Keratinocyte (primary cell): ENCODE measurements at regions not wholly inside any gene's neighbourhood (a gene's known extent, or its start where the extent isn't known, plus 50 kb on each side); places are given as distances from the start of the nearest gene placed in this dataset.

Source experiments
- EZH2 ChIP-seq: IDR thresholded peaks from one replicate; pipeline ENCODE4 v1.6.1; 2012; ENCODE audit warnings: inconsistent platforms, mild to moderate bottlenecking, low read length, moderate library complexity
- TF ChIP-seq, protein P1 (sequence below), 3 experiments: IDR thresholded peaks in 1 of 3; conservative IDR thresholded peaks in 1 of 3; optimal IDR thresholded peaks in 1 of 3; 2 replicates in 2 of 3; 3 replicates in 1 of 3; pipeline versions ENCODE3 to v1.5.1; 2011; ENCODE audit warnings: low read length in 3 of 3, mild to moderate bottlenecking in 3 of 3, moderate library complexity in 2 of 3, control low read depth in 1 of 3, inconsistent platforms in 1 of 3; ENCODE audit not compliant: insufficient read depth in 2 of 3; ENCODE audit errors: extremely low read depth in 1 of 3

DNA sequence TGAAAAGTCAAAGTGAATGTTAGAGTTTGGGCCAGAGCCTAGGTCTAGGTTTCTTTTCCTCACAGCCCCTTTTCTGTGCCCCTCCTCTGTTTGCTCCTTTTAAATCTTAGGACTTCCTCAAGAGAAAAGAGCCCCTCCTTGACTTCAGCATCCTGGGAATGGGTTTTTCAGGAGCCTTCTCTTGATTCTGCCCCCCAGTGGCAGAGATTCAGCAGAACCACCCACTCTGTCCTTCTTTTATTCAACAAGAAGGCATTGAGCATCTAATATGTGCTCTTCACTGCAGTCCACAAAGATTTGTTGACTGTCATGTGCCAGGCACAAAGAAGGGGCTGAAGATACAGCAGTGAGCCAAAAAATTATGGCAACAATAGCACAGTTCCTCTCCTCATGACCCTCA lies 270.8 kb upstream of the CDH5 start:
- TF ChIP-seq, protein P1, sequence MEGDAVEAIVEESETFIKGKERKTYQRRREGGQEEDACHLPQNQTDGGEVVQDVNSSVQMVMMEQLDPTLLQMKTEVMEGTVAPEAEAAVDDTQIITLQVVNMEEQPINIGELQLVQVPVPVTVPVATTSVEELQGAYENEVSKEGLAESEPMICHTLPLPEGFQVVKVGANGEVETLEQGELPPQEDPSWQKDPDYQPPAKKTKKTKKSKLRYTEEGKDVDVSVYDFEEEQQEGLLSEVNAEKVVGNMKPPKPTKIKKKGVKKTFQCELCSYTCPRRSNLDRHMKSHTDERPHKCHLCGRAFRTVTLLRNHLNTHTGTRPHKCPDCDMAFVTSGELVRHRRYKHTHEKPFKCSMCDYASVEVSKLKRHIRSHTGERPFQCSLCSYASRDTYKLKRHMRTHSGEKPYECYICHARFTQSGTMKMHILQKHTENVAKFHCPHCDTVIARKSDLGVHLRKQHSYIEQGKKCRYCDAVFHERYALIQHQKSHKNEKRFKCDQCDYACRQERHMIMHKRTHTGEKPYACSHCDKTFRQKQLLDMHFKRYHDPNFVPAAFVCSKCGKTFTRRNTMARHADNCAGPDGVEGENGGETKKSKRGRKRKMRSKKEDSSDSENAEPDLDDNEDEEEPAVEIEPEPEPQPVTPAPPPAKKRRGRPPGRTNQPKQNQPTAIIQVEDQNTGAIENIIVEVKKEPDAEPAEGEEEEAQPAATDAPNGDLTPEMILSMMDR (optimal IDR thresholded peaks at IDR 0.05 in 1 of 3, IDR thresholded peaks at IDR 0.05 in 1 of 3, conservative IDR thresholded peaks at IDR 0.05 in 1 of 3; ENCODE audit: extremely low read depth in 1 of 3, insufficient read depth in 2 of 3, low read length in 3 of 3), result peak in 1 of 3 experiments; percentile 13
- TF ChIP-seq EZH2, result no peak
